NCI-H2107 treated with DMSO at 0.1 percent for 48 hours (cell line): ENCODE measurements at regions not wholly inside any gene's neighbourhood (a gene's known extent, or its start where the extent isn't known, plus 50 kb on each side); places are given as distances from the start of the nearest gene placed in this dataset.
"Not testable (repeated sequence)": the region's sequence is repeated elsewhere in the genome, so short reads cannot be mapped to it uniquely, and the experiment has no call there.

Experiments used
- DNase-seq: peaks from one replicate; lab custom pipeline; 2025; ENCODE audit not compliant: unreplicated experiment; lab: John Stamatoyannopoulos, UW

DNA sequence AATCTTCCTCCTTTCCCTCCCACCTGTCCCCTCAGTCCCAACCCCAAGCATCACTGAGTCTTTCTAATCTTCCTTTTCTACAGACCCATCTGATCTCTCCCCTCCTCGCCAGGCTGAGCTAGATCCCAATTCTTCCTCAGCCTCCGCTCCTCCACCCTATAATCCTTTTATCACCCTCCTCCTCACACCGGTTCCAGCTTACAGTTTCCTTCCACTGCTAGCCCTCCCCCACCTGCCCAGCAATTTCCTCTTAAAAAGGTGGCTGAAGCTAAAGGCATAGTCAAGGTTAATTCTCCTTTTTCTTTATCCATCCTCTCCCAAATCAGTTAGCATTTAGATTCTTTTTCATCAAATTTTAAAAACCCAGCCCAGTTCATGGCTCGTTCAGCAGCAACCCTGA lies 470.6 kb upstream of the NUDT12 start:
- DNase-seq, result not testable (repeated sequence)

DNA sequence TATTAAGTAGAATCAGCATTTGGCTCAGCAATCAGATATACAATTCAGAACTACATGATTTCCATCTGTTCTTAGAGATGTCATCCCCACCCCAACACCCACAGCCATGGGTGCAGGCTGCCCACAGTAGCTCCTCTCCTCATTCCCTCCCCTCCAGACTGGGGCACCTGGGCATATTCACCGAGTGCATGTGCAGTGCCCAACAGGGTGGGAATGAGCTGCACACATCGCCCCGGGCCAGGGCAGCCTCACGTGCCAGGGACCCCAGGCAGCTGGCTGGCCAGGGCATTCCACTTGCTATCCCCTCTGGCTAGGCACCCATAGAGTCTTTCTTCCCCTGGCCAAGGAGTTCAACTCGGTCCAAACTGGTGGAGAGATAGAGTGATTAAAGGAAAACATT lies 461.9 kb upstream of the NUDT12 start:
- DNase-seq, result no peak

- no peak for DNase-seq
Observed at GRCh38 chr5:104023739-104024138, 461.1 kb upstream of the NUDT12 start.

DNA sequence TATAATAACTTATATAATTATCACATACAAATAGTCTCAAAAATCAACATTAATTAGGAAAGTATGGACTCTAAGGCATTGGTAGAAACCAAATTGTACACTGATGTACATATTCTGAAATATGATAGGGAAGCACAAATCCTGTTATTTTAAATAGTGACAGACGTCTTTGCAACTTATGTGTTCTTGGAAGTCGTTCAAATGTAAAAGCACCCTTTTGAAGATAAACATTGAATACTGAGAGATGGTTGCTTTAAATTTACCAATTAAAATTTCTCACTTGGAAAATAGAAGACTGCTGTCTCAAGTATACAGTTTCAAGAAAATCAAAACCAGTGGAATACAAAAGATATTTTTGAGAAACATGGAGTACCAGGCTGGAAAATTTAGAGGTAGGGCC lies 457.4 kb upstream of the NUDT12 start:
- no peak for DNase-seq

DNA sequence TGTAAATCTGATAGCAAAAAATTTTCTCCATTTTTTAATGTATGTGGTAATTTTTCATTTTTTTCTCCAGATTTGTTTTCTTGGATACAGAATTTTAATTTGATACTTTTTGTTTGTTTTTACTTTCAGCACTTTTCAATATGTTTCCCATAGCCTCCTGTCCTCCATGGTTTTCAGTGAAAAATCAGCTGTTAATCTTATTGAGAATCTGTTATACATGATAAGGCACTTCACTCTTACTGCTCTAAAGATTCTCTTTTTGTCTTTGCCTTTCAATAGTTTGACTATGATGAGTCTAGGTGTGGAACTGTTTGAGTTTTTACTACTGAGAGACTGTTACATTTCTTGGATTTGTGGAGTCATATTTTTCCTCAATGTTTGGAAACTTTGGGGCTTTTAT lies 455.7 kb upstream of the NUDT12 start:
- DNase-seq, result no peak

DNA sequence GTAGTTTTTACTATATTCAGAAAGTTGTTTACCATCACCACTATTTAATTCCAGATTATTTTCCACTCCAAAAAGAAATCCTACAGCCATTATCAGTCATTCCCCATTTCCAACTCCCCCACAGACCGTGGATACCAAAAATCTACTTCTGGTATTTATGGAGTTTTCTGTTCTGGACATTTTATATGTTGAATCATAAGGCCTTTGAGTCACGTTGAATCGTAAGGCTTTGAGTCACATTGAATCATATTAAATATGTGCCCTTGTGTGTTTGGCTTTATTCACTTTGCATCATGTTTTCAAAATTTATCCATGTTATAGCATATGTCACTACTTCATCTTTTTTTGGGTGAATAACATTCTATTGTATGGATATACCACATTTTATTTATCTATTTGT lies 454.1 kb upstream of the NUDT12 start:
- no peak for DNase-seq

- DNase-seq, result no peak
Observed at GRCh38 chr5:104015765-104016164, 453.2 kb upstream of the NUDT12 start.

GRCh38 chr5:104002783-104003182 lies 440.2 kb upstream of the NUDT12 start:
- DNase-seq, result not testable (repeated sequence)

- no peak for DNase-seq
Observed at GRCh38 chr5:104001136-104001535, 438.5 kb upstream of the NUDT12 start.

DNA sequence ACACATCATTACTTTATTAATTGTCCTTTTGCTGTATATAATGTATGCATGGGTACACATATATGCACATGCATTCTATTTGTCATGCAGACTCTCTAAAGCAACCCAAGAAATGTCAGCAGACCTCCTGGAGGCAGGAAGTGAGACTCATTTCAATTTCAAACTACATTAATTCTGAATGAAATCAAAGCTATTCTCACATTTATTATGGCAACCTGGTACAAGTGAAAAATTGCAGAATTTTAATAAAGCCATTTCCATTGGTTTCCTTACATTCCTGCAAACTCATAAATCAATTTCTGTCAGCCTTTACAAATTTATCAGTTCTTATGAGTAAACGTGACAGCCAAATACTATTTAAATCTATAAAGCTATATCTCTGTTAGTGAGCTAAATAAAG lies 430.4 kb upstream of the NUDT12 start:
- DNase-seq, result no peak

- DNase-seq, result no peak
Observed at GRCh38 chr5:103990064-103990463, 427.5 kb upstream of the NUDT12 start.

GRCh38 chr5:103981592-103981991 lies 419.0 kb upstream of the NUDT12 start:
- no peak for DNase-seq

DNA sequence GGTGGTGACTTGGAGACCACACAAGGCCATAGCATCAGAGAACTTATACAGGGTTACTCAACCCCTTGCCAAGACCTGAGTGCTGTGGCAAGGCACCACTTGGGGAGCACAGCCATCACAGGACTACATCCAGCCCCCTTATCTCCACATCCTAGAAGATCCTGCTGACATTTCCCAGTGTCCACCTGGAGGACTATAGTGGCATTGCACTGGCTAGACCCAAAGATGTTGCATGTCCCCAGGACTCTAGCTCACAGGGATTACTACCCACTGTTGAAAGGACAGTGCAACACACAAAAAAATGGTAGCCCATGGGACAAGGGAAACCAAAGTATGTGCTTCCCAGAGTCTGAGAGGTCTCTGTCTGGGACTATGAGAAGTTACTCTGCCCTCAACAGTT lies 411.1 kb upstream of the NUDT12 start:
- DNase-seq, result no peak

DNA sequence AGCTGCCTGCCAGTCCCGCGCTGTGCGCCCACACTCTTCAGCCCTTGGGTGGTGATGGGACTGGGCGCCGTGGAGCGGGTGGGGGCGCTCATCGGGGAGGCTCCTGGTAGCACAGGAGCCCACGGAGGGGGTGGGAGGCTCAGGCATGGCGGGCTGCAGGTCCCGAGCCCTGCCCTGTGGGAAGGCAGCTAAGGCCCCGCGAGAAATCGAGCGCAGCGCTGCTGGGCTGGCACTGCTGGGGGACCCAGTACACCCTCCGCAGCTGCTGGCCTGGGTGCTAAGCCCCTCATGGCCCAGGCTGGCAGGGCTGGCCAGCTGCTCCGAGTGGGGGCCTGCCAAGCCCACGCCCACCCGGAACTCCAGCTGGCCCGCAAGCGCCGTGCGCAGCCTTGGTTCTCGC lies 403.7 kb upstream of the NUDT12 start:
- DNase-seq, result not testable (repeated sequence)

DNA sequence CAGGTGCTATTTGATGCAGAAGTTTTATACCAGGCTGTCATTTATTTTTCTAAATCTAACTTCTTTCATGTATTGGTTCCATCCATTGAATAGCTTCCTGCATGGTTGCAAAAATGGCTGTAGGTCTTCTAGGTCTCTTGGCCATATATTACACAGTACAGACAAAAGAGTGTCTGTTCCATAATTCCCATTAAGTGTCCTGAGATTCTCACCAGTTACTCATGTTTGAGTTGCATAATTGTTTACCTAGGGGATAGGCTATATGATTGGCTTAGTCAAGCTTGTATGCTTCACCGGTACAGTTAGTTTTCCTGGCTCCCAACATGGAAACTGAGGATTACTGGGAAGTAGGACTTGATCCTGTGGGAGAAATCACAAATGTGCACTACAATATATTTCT lies 399.4 kb upstream of the NUDT12 start:
- DNase-seq, result no peak

DNA sequence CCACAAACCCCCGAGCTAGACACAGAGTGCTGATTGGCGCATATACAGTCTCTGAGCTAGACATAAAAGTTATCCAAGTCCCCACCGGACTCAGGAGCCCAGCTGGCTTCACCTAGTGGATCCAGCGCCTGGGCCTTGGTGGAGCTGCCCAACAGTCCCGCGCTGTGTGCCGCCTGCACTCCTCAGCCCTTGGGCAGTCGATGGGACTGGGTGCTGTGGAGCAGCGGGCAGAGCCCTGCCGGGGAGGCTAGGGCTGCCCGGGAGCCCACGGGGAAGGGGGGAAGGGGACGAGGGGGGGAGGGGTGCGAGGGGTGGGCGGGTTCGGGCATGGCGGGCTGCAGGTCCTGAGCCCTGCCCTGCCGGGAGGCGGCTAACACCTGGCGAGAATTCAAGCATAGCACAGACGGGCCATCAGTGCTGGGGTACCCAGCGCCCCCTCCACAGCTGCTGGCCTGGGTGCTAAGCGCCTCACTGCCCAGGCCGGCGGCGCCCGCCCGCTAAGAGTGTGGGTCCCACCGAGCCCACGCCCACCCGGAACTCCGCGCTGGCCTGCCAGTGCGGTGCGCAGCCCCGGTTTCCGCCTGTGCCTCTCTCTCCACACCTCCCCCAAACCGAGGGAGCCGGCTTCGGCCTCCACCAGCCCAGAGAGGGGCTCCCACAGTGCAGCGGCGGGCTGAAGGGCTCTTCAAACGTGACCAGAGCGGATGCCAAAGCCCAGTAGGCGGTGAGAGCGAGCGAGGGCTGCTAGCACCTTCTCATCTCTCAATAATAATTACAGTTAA lies 391.2 kb upstream of the NUDT12 start:
- DNase-seq, result no peak

- no peak for DNase-seq
Observed at GRCh38 chr5:103951776-103952175, 389.2 kb upstream of the NUDT12 start.

DNA sequence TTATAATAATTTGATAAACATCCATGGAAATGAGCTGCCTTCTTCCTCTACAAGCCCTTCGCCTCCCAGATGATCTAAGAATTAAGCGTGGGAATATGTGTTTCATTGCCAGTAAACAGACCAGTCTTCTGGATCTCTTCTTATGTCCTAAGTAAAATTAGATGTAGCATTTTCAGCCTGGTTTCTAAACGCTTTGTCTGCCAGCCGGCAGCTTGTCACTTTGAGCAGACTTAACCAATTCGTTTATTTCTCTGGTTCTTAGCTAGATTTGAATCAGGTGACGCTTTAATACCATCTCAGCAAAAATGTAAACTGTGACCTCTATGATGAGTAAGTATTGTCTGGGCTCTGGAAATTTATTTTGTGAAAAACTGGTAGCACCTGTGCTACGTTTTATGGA lies 380.6 kb upstream of the NUDT12 start:
- DNase-seq, result no peak

DNA sequence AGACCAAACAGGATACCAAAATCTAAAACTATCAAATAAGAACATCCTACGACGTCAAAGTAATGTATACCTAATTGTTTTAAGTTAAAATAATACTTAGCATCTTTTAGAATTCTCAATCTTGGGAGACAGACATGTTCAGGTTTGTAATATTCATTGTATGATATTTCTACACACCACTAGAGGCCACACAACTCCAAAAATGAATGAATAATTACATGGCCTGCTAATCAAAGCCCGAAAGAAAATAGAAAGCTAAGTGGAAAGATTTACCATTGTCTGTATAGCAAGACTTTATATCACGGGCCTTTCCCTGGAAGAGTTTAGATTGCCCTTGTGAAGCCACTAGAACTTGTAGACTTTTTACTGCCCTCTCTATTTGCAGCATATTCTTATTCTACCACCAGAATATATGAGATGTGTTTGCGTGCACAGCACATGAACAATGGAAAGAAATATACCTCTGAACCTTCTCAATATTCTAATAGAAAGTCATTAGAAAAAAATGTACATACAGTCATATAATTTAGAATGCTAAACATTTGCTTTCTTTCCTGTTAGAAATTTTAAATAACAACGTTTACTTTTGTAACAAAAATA lies 380.1 kb upstream of the NUDT12 start:
- no peak for DNase-seq

DNA sequence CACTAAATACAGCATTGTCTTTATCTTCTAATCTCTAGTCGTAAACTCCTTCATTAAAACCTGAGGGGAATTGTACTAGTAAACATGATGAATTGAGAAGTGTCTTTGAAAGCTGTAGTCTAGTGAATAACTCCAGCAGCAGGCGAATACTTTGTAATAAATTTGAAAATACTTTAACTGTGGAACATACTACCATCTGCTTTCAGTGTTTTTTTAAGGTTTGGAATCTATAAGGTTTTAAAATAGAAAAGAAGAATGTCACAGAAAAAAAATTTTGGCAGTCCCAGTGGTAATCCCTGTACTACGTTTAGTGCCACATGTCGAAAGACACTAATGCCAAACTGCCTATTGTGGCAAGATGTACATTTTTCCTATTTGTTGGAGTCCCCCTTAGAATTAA lies 379.0 kb upstream of the NUDT12 start:
- no peak for DNase-seq

DNA sequence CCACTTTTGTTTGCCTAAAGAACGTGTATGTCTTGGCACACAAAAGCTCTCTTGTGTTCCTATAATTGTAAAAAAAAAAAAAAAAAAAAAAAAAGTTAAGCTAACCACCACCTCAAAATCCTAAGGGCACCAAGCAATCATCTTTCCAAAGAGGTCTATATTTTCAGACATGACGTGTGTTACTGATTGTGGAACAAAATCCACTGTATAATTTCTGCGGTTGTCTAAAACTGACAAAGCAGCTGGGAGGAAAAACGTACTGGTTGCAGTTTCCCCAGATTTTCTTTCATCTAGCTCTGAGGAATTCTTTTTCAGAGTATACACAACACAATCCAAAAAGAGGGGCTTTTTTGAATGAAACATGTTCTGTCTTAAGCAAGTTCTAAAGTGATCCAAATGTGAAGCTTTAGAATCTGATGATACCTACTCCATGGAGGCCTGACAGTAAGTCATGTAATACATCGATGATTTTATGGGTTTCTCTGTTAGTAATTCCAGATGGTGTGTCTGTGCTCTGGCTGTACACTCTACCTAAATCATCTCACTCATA lies 375.6 kb upstream of the NUDT12 start:
- no peak for DNase-seq

DNA sequence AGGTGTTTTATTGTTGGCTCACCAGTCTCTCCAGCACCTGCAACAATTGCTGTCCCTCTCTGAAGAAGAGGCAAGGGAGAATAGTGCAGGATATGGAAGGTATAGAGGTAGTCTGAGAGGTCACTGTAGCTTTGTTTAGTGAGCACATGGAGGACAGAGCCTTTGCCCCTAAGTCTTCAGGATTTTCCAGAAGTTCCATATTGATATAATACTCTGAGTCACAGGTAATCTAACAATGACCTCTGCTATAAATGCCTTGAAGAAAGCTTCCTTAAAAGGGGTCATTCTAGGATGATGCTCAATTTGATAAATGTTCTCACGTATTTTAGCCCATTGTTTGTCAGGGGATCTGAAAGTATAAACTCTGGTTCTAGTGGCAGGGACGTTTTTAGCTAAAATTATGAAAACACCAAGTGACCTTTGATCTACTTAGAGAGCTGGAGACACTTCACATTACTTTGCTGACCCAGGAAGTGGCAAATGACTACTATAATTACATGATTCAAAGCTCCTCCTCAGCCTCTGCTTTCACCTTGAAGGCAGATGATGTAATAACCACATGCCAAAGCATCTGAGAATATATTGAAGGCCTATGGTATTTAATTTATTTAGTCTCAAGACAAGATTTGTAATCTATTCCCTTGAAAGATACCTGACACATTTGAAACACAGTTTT lies 366.9 kb upstream of the NUDT12 start:
- DNase-seq, result no peak
